H9 (cell line): ENCODE measurements at regions not wholly inside any gene's neighbourhood (a gene's known extent, or its start where the extent isn't known, plus 50 kb on each side); places are given as distances from the start of the nearest gene placed in this dataset.

Experiments used
- DNase-seq: peaks from one replicate; pipeline ENCODE4 v3.0.0-alpha.2; 2017
- H2AFZ ChIP-seq: one replicate; pipeline ENCODE4 v1.6.1; 2013; ENCODE audit warnings: mild to moderate bottlenecking, low read length, control low read depth, moderate library complexity
- H2AK5ac ChIP-seq: 2 replicates; pipeline ENCODE4 v1.6.1; 2013; ENCODE audit warnings: low read length, control low read depth, mixed read lengths; ENCODE audit not compliant: insufficient read length
- H2BK120ac ChIP-seq: one replicate; pipeline ENCODE4 v1.6.1; 2013; ENCODE audit warnings: low read depth, mild to moderate bottlenecking, low read length, control low read depth, inconsistent platforms; ENCODE audit not compliant: poor library complexity, severe bottlenecking
- H2BK12ac ChIP-seq: 2 replicates; pipeline ENCODE4 v1.6.1; 2013; ENCODE audit warnings: low read length, control low read depth, mixed read lengths, low read depth; ENCODE audit not compliant: insufficient read length
- H2BK15ac ChIP-seq: 2 replicates; pipeline ENCODE4 v1.6.1; 2013; ENCODE audit warnings: low read depth, low read length, control low read depth
- H2BK20ac ChIP-seq: one replicate; pipeline ENCODE4 v1.6.1; 2013; ENCODE audit warnings: low read depth, mild to moderate bottlenecking, low read length, control low read depth, inconsistent platforms; ENCODE audit not compliant: poor library complexity, severe bottlenecking
- H2BK5ac ChIP-seq: 2 replicates; pipeline ENCODE4 v1.6.1; 2013; ENCODE audit warnings: low read length, control low read depth, mixed read lengths; ENCODE audit not compliant: insufficient read length
- H3K14ac ChIP-seq: 2 replicates; pipeline ENCODE4 v1.6.1; 2013; ENCODE audit warnings: low read length, control low read depth; ENCODE audit not compliant: insufficient read depth
- H3K18ac ChIP-seq: 2 replicates; pipeline ENCODE4 v1.6.1; 2013; ENCODE audit warnings: low read depth, mild to moderate bottlenecking, mixed read lengths, low read length, control low read depth; ENCODE audit not compliant: insufficient read length
- H3K23ac ChIP-seq: 2 replicates; pipeline ENCODE4 v1.6.1; 2013; ENCODE audit warnings: low read length, control low read depth, mixed read lengths, low read depth; ENCODE audit not compliant: insufficient read length
- H3K23me2 ChIP-seq: 2 replicates; pipeline ENCODE4 v1.6.1; 2013; ENCODE audit warnings: low read depth, mild to moderate bottlenecking, mixed read lengths, low read length, control low read depth; ENCODE audit not compliant: insufficient read length, poor library complexity, severe bottlenecking
- H3K27ac ChIP-seq: 2 replicates; pipeline ENCODE4 v1.5.1; 2013; ENCODE audit warnings: low read length, control low read depth, mixed read lengths, low read depth; ENCODE audit not compliant: insufficient read length
- H3K27me3 ChIP-seq: 2 replicates; pipeline ENCODE4 v1.6.1; 2013; ENCODE audit warnings: low read length, control low read depth, inconsistent platforms; ENCODE audit not compliant: insufficient read depth
- H3K4ac ChIP-seq: 2 replicates; pipeline ENCODE4 v1.6.1; 2013; ENCODE audit warnings: low read depth, mild to moderate bottlenecking, control low read depth, inconsistent platforms, low read length, moderate library complexity
- H3K4me1 ChIP-seq: 2 replicates; pipeline ENCODE4 v1.6.1; 2013; ENCODE audit warnings: low read length, control low read depth, inconsistent platforms; ENCODE audit not compliant: insufficient read depth
- H3K4me2 ChIP-seq: 2 replicates; pipeline ENCODE4 v1.6.1; 2013; ENCODE audit warnings: low read length, control low read depth, mixed read lengths; ENCODE audit not compliant: insufficient read length, insufficient read depth
- H3K56ac ChIP-seq: 2 replicates; pipeline ENCODE4 v1.6.1; 2013; ENCODE audit warnings: low read depth, mild to moderate bottlenecking, mixed read lengths, low read length, control low read depth; ENCODE audit not compliant: insufficient read length
- H3K79me1 ChIP-seq: 2 replicates; pipeline ENCODE4 v1.6.1; 2013; ENCODE audit warnings: low read depth, mild to moderate bottlenecking, moderate library complexity, low read length, control low read depth, inconsistent platforms; ENCODE audit not compliant: insufficient read depth, poor library complexity, severe bottlenecking
- H3K79me2 ChIP-seq: 2 replicates; pipeline ENCODE4 v1.6.1; 2013; ENCODE audit warnings: low read length, control low read depth, inconsistent platforms; ENCODE audit not compliant: insufficient read depth
- H3K9ac ChIP-seq: 2 replicates; pipeline ENCODE4 v1.6.1; 2013; ENCODE audit warnings: low read length, control low read depth, mixed read lengths; ENCODE audit not compliant: insufficient read length; ENCODE audit errors: extremely low read depth
- H3K9me3 ChIP-seq: one replicate; pipeline ENCODE4 v1.6.1; 2013; ENCODE audit warnings: low read depth, low read length, inconsistent platforms; ENCODE audit not compliant: control insufficient read depth
- H3T11ph ChIP-seq: one replicate; pipeline ENCODE4 v1.6.1; 2013; ENCODE audit warnings: mild to moderate bottlenecking, low read length, control low read depth, inconsistent platforms
- H4K20me1 ChIP-seq: one replicate; pipeline ENCODE4 v1.6.1; 2013; ENCODE audit not compliant: control insufficient read depth, insufficient read length, insufficient read depth
- H4K5ac ChIP-seq: 2 replicates; pipeline ENCODE4 v1.6.1; 2013; ENCODE audit warnings: low read depth, mild to moderate bottlenecking, mixed read lengths, low read length, control low read depth; ENCODE audit not compliant: insufficient read length
- H4K8ac ChIP-seq: replicated peaks from 2 replicates; pipeline ENCODE4 v1.6.1; 2013; ENCODE audit warnings: low read length, control low read depth, mixed read lengths, low read depth; ENCODE audit not compliant: insufficient read length
- H4K91ac ChIP-seq: 2 replicates; pipeline ENCODE4 v1.6.1; 2013; ENCODE audit warnings: low read depth, mild to moderate bottlenecking, moderate library complexity, mixed read lengths, low read length, control low read depth; ENCODE audit not compliant: insufficient read length
- H3K27ac Mint-ChIP-seq, 3 experiments: 2 replicates in 2 of 3; 3 replicates in 1 of 3; pipeline ENCODE4 v1.8.0; 2020 to 2021; ENCODE audit warnings: mixed read lengths in 3 of 3, mild to moderate bottlenecking in 1 of 3, moderate library complexity in 1 of 3
- H3K27me3 Mint-ChIP-seq: 2 replicates; pipeline ENCODE4 v1.8.0; 2021; ENCODE audit warnings: low read depth, mild to moderate bottlenecking, moderate library complexity, mixed read lengths
- H3K36me3 Mint-ChIP-seq, 3 experiments: 2 replicates in 2 of 3; 3 replicates in 1 of 3; pipeline ENCODE4 v1.8.0; 2020 to 2021; ENCODE audit warnings: low read depth in 3 of 3, mixed read lengths in 3 of 3; ENCODE audit not compliant: insufficient read depth in 1 of 3
- H3K4me1 Mint-ChIP-seq, 2 experiments: 2 replicates each; pipeline ENCODE4 v1.8.0; 2020; ENCODE audit warnings: mixed read lengths in 2 of 2
- H3K4me3 Mint-ChIP-seq, 2 experiments: 2 replicates in 1 of 2; 3 replicates in 1 of 2; pipeline ENCODE4 v1.8.0; 2020 to 2021; ENCODE audit warnings: mild to moderate bottlenecking in 2 of 2, mixed read lengths in 2 of 2, moderate library complexity in 1 of 2
- H3K9me3 Mint-ChIP-seq, 2 experiments: 2 replicates in 1 of 2; 3 replicates in 1 of 2; pipeline ENCODE4 v1.8.0; 2020; ENCODE audit warnings: mild to moderate bottlenecking in 2 of 2, mixed read lengths in 2 of 2, moderate library complexity in 1 of 2
- CTCF ChIP-seq: fragments of 200-600 bp; sonication (generic); conservative IDR thresholded peaks from 3 replicates; pipeline ENCODE4 v1.8.0; 2021; ENCODE audit warnings: antibody characterized with exemption, mild to moderate bottlenecking
- WGBS: extraction: QIAGEN DNeasy Blood & Tissue Kit; methylation state at CpG from one replicate; pipeline ENCODE4 v1.1.7; 2013; ENCODE audit warnings: missing lambda C conversion rate, low lambda C conversion rate, mixed read lengths; ENCODE audit not compliant: insufficient read length; ENCODE audit errors: extremely low coverage; 5-methylcytosine and 5-hydroxymethylcytosine counted together

- no peak overlapping the region for H2BK12ac ChIP-seq
- no peak overlapping the region for H2AFZ ChIP-seq
- no peak overlapping the region for H2AK5ac ChIP-seq
- no peaks in the 10 kb centered on the region for H4K20me1 ChIP-seq
- H3K79me1 ChIP-seq = no peaks in the 10 kb centered on the region
- no peak overlapping the region for H2BK20ac ChIP-seq
- H3K9ac ChIP-seq = no peak overlapping the region
- H3K23me2 ChIP-seq = no peaks in the 10 kb centered on the region
- H3K14ac ChIP-seq = no peak overlapping the region
- Mint-ChIP-seq H3K4me3 (no peak overlapping the region), H3K36me3 (no peaks in the 10 kb centered on the region), H3K27ac (no peak overlapping the region), H3K4me1 (peaks cover 15 to 16% of the 10 kb centered on the region in 2 experiments), H3K9me3 (no peaks in the 10 kb centered on the region), H3K27me3 (no peaks in the 10 kb centered on the region)
- DNase-seq = no peak
- no peak overlapping the region for H2BK5ac ChIP-seq
- WGBS = no CpG with 5 or more reads among the region's 1 CpG
- peaks cover 2% of the 10 kb centered on the region; the same call in 1 of the 2 replicates for H3K4me1 ChIP-seq
- no peak overlapping the region for H3K18ac ChIP-seq
- no peak overlapping the region for H4K91ac ChIP-seq
- no peak overlapping the region for H4K8ac ChIP-seq
- H3K27me3 ChIP-seq = no peaks in the 10 kb centered on the region
- no peak for TF ChIP-seq CTCF
- no peak overlapping the region for H3K4ac ChIP-seq
- no peak overlapping the region for H2BK120ac ChIP-seq
- no peak overlapping the region for H2BK15ac ChIP-seq
- no peaks in the 10 kb centered on the region for H3K9me3 ChIP-seq
- no peak overlapping the region for H4K5ac ChIP-seq
- H3T11ph ChIP-seq = no peak overlapping the region
- H3K56ac ChIP-seq = no peak overlapping the region
- H3K79me2 ChIP-seq = no peaks in the 10 kb centered on the region
- H3K23ac ChIP-seq = no peak overlapping the region
- H3K27ac ChIP-seq = no peak overlapping the region
- no peak overlapping the region for H3K4me2 ChIP-seq
Measured at GRCh38 chr7:18444826-18445225, 50.7 kb upstream of the HDAC9 start.
